MM.1S (cell line): ENCODE measurements at regions not wholly inside any gene's neighbourhood (a gene's known extent, or its start where the extent isn't known, plus 50 kb on each side); places are given as distances from the start of the nearest gene placed in this dataset.

Experiments used
- DNase-seq: peaks from one replicate; pipeline ENCODE4 v3.0.0-alpha.2; 2015
- H2AFZ ChIP-seq: fragments of 300-600 bp; sonication (generic); 2 replicates; pipeline ENCODE4 v1.6.0; 2016; ENCODE audit warnings: antibody characterized with exemption, low read length
- H3F3A ChIP-seq: fragments of 300-600 bp; sonication (generic); 2 replicates; pipeline ENCODE4 v1.6.1; 2016; ENCODE audit warnings: mild to moderate bottlenecking, antibody characterized with exemption, low read length, moderate library complexity, mixed read lengths; ENCODE audit not compliant: insufficient read depth
- H3K27ac ChIP-seq: fragments of 300-600 bp; sonication (generic); 2 replicates; pipeline ENCODE4 v1.5.1; 2016; ENCODE audit warnings: mild to moderate bottlenecking, low read length
- H3K27me3 ChIP-seq: fragments of 300-600 bp; sonication (generic); replicated peaks from 2 replicates; pipeline ENCODE4 v1.6.0; 2016; ENCODE audit warnings: low read length; ENCODE audit not compliant: insufficient read depth
- H3K36me3 ChIP-seq: fragments of 300-600 bp; sonication (generic); replicated peaks from 2 replicates; pipeline ENCODE4 v1.6.1; 2016; ENCODE audit warnings: mild to moderate bottlenecking, low read length, mixed read lengths; ENCODE audit not compliant: insufficient read depth
- H3K4me1 ChIP-seq: fragments of 300-600 bp; sonication (generic); 2 replicates; pipeline ENCODE4 v1.6.1; 2016; ENCODE audit warnings: low read length, mixed read lengths
- H3K4me2 ChIP-seq: fragments of 300-600 bp; sonication (generic); 2 replicates; pipeline ENCODE4 v1.6.0; 2016; ENCODE audit warnings: low read depth, low read length
- H3K4me3 ChIP-seq: fragments of 300-600 bp; sonication (generic); 2 replicates; pipeline ENCODE4 v1.5.1; 2016; ENCODE audit warnings: low read length, mixed read lengths
- H3K79me2 ChIP-seq: fragments of 300-600 bp; sonication (generic); 2 replicates; pipeline ENCODE4 v1.6.1; 2016; ENCODE audit warnings: mixed run types, low read length, mixed read lengths
- H3K9ac ChIP-seq: fragments of 300-600 bp; sonication (generic); 2 replicates; pipeline ENCODE4 v1.6.1; 2016; ENCODE audit warnings: low read length, mixed read lengths
- H3K9me2 ChIP-seq: fragments of 300-600 bp; sonication (generic); replicated peaks from 2 replicates; pipeline ENCODE4 v1.6.1; 2016; ENCODE audit warnings: mild to moderate bottlenecking, low read length, mixed read lengths; ENCODE audit not compliant: insufficient read depth
- H3K9me3 ChIP-seq: fragments of 300-600 bp; sonication (generic); replicated peaks from 2 replicates; pipeline ENCODE4 v1.6.1; 2016; ENCODE audit warnings: mild to moderate bottlenecking, low read length, mixed read lengths; ENCODE audit not compliant: insufficient read depth
- H4K20me1 ChIP-seq: fragments of 300-600 bp; sonication (generic); 2 replicates; pipeline ENCODE4 v1.6.1; 2016; ENCODE audit warnings: mild to moderate bottlenecking, low read length, moderate library complexity, mixed read lengths; ENCODE audit not compliant: insufficient read depth
- EZH2 ChIP-seq: fragments of 300-600 bp; sonication (generic); optimal IDR thresholded peaks from 2 replicates; pipeline ENCODE3; 2017; ENCODE audit warnings: low read depth, mild to moderate bottlenecking, antibody characterized with exemption, low read length, mixed read lengths
- EZH2phosphoT487 ChIP-seq: fragments of 300-600 bp; sonication (generic); IDR thresholded peaks from 2 replicates; pipeline ENCODE4 v1.6.1; 2018; ENCODE audit warnings: antibody characterized with exemption, low read length
- TF ChIP-seq, protein P1 (sequence below): fragments of 300-600 bp; sonication (generic); IDR thresholded peaks from 2 replicates; pipeline ENCODE4 v1.5.1; 2016; ENCODE audit warnings: antibody characterized with exemption, low read length, mixed read lengths

DNA sequence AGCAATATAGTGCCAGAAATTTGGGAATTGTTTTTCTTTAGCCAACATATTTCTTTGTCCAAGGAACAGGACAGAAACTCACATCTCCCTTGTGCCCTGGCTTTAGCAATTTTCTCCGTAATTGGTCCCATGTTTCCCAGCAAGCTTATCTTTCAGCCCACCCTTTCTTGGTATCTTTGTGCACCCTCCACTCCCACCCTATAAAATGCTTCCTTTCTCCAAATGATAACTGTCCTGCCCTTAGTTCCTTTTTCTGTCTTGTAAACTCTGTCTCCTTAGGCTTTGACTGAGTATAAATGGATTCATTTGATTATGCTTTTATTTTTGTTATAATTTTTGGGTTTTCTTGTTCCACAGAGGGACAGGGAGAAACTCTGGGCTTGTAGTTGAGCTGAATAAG lies 442.8 kb downstream of the ATP23 start:
- H2AFZ ChIP-seq, result no peak overlapping the region
- no peaks in the 10 kb centered on the region for H3K36me3 ChIP-seq
- no peaks in the 10 kb centered on the region for H3K27me3 ChIP-seq
- no peaks in the 10 kb centered on the region for H3K9me3 ChIP-seq
- no peak overlapping the region for H3K4me3 ChIP-seq
- no peak for DNase-seq
- TF ChIP-seq, protein P1, sequence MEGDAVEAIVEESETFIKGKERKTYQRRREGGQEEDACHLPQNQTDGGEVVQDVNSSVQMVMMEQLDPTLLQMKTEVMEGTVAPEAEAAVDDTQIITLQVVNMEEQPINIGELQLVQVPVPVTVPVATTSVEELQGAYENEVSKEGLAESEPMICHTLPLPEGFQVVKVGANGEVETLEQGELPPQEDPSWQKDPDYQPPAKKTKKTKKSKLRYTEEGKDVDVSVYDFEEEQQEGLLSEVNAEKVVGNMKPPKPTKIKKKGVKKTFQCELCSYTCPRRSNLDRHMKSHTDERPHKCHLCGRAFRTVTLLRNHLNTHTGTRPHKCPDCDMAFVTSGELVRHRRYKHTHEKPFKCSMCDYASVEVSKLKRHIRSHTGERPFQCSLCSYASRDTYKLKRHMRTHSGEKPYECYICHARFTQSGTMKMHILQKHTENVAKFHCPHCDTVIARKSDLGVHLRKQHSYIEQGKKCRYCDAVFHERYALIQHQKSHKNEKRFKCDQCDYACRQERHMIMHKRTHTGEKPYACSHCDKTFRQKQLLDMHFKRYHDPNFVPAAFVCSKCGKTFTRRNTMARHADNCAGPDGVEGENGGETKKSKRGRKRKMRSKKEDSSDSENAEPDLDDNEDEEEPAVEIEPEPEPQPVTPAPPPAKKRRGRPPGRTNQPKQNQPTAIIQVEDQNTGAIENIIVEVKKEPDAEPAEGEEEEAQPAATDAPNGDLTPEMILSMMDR, result no peak
- TF ChIP-seq EZH2phosphoT487 (no peak), EZH2 (no peak)
- H3K9me2 ChIP-seq, result no peaks in the 10 kb centered on the region
- H4K20me1 ChIP-seq, result no peaks in the 10 kb centered on the region
- H3F3A ChIP-seq, result no peaks in the 10 kb centered on the region
- H3K27ac ChIP-seq, result no peak overlapping the region
- no peaks in the 10 kb centered on the region for H3K4me1 ChIP-seq
- no peak overlapping the region for H3K9ac ChIP-seq
- H3K79me2 ChIP-seq, result no peaks in the 10 kb centered on the region
- H3K4me2 ChIP-seq, result no peak overlapping the region

DNA sequence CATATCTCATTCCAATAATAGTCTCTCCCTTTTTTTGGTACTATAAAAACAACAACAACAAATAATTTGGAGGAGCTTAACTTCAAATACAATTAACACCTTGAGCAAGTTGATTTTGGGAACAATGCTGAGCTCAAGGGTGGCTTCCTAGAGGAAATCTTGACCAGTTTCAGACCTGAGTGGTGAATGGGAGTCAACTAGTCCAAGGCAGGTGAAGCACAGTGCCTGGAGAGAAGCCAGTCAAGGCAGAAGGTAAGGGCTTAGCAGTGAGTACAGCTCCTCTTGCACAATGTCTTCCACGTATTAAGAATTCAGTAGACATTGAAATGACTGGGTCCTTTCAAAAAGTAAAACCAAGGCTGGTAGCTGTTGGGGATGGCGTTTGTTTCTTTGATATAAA lies 444.8 kb downstream of the ATP23 start:
- no peaks in the 10 kb centered on the region for H4K20me1 ChIP-seq

GRCh38 chr12:58387199-58387598 lies 445.8 kb downstream of the ATP23 start:
- Histone ChIP-seq H3K4me3 (no peak overlapping the region), H3K4me1 (no peaks in the 10 kb centered on the region), H3K79me2 (no peaks in the 10 kb centered on the region), H3K27ac (no peak overlapping the region), H3K9ac (no peak overlapping the region), H2AFZ (no peak overlapping the region), H3K27me3 (no peaks in the 10 kb centered on the region), H3K9me3 (no peaks in the 10 kb centered on the region), H3K36me3 (no peaks in the 10 kb centered on the region), H3K4me2 (no peak overlapping the region), H3K9me2 (no peaks in the 10 kb centered on the region), H3F3A (no peaks in the 10 kb centered on the region), H4K20me1 (no peaks in the 10 kb centered on the region)
- DNase-seq, result no peak
- no peak for TF ChIP-seq EZH2
- TF ChIP-seq, protein P1, result no peak
- TF ChIP-seq EZH2phosphoT487, result no peak

More for the DNA sequence above, 444.8 kb downstream of the ATP23 start:
- no peaks in the 10 kb centered on the region for H3K36me3 ChIP-seq
- H3K4me2 ChIP-seq, result no peak overlapping the region
- no peak overlapping the region for H3K4me3 ChIP-seq
- no peak for TF ChIP-seq EZH2
- no peak for TF ChIP-seq EZH2phosphoT487
- TF ChIP-seq, protein P1, result no peak
- no peak for DNase-seq
- no peaks in the 10 kb centered on the region for H3K4me1 ChIP-seq
- H2AFZ ChIP-seq, result no peak overlapping the region
- no peaks in the 10 kb centered on the region for H3K9me2 ChIP-seq
- no peak overlapping the region for H3K9ac ChIP-seq
- H3K9me3 ChIP-seq, result no peaks in the 10 kb centered on the region
- no peaks in the 10 kb centered on the region for H3K27me3 ChIP-seq
- no peak overlapping the region for H3K27ac ChIP-seq
- H3K79me2 ChIP-seq, result no peaks in the 10 kb centered on the region
- no peaks in the 10 kb centered on the region for H3F3A ChIP-seq
